ENCODE measurements at regions not wholly inside any gene's neighbourhood (a gene's known extent, or its start where the extent isn't known, plus 50 kb on each side); places are given as distances from the start of the nearest gene placed in this dataset.

DNA sequence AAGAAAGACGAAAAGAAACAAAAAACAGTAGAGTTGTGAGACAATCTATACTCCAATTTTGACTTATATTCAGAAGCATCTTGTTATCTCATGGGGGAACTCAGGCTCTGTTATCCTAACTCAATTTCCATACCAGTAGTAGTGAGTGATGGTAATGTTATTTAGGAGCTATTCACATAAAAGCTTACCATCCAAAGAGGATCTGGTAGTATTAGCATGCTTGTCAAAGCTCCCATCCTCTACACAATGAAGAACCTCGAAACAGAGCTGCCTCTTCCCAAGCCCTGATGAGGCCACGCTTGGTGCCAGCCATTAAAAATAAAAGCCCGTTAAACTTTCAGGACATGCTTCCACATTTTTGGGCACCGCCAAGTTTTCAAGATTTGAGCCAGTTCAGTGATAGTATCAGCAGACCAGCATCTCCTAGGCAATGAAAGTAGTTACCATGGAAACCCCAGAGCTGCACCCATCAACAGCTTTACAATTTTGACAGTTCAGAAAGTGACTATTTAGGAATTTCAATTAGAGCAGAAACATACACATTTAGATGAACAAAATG lies 173.3 kb downstream of the CD83 start (continued):
- no peak for TF ChIP-seq ZNF24 (IDR thresholded peaks at IDR 0.05)

DNA sequence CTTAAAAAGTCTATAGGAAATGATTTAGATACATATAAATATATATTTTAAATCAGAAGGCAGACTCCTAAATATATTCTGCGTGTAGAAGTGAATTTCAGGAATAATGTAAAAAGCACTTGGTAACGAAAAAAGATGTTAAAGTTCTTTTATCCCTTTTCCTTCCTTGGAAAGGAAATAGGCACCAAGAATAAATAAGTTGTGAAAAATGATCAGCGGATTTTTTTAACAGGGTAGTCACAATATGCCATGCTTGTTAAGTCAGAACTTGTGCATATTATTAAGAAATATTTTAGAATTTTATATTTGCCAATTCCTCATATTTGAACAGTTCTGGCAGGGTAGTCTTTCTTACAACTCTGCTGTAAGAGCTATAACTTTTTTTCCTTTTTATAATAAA lies 173.8 kb downstream of the CD83 start:
- Histone ChIP-seq H3K36me3 (ENCODE audit: control insufficient read depth in 2 of 2, insufficient read depth in 2 of 2, low read length in 1 of 2) (no peaks in the 10 kb centered on the region), H3K27ac (ENCODE audit: control insufficient read depth, insufficient read depth) (no peak overlapping the region), H3K27me3 (replicated peaks in 1 of 2; ENCODE audit: control insufficient read depth in 2 of 2, insufficient read depth in 2 of 2, low read length in 1 of 2) (no peaks in the 10 kb centered on the region; a peak in 1 of 4 replicates), H3K9ac (ENCODE audit: control insufficient read depth, insufficient read depth, low read length) (no peak overlapping the region), H3K9me3 (replicated peaks; ENCODE audit: control insufficient read depth, insufficient read depth, low read length) (no peaks in the 10 kb centered on the region), H3K4me2 (ENCODE audit: control insufficient read depth, insufficient read depth) (no peak overlapping the region), H3K79me2 (ENCODE audit: control insufficient read depth, insufficient read depth, low read length) (no peaks in the 10 kb centered on the region), H3K4me1 (ENCODE audit: control insufficient read depth, insufficient read depth, low read length) (no peaks in the 10 kb centered on the region), H2AFZ (ENCODE audit: control insufficient read depth, low read depth, low read length) (no peak overlapping the region), H4K20me1 (ENCODE audit: control insufficient read depth, insufficient read depth) (no peaks in the 10 kb centered on the region), H3K4me3 (no peak overlapping the region)
- ChIA-PET RAD21 (ENCODE audit: unreplicated experiment) (no interaction called here), CTCF (no interaction called here), SMC1A (ENCODE audit: uncharacterized antibody, unreplicated experiment) (interaction anchor here (1.5 to 1.8 kb wide), 2 partner anchors 14 to 18 kb away, joined by 3 to 6 read pairs; no protein-coding TSS in a partner anchor), POLR2A (interaction anchor here (0.5 kb wide), 1 partner anchor 203 kb away, joined by 3 read pairs; no protein-coding TSS in a partner anchor)
- WGBS (ENCODE audit: insufficient coverage, insufficient replicate concordance, low lambda C conversion rate, missing lambda C conversion rate), result 48% methylated on average over 3 of the region's 3 CpGs
- no peak for ATAC-seq
- TF ChIP-seq CHD2 (IDR thresholded peaks at IDR 0.05; ENCODE audit: borderline replicate concordance, low read depth, low read length) (no peak), CBX3 (IDR thresholded peaks at IDR 0.05; ENCODE audit: borderline replicate concordance, low read depth) (no peak), NR2F1 (conservative IDR thresholded peaks at IDR 0.05) (no peak), SIX5 (IDR thresholded peaks at IDR 0.05; ENCODE audit: low read depth, low read length, severe bottlenecking) (no peak), MYB (IDR thresholded peaks at IDR 0.05; ENCODE audit: borderline replicate concordance, low read depth, low read length) (no peak), BMI1 (IDR thresholded peaks at IDR 0.05; ENCODE audit: borderline replicate concordance) (no peak), BHLHE40 (IDR thresholded peaks at IDR 0.05; ENCODE audit: borderline replicate concordance in 1 of 2, low read depth in 2 of 2, low read length in 1 of 2) (no peak), CEBPB (IDR thresholded peaks at IDR 0.05; ENCODE audit: borderline replicate concordance in 1 of 2, low read depth in 2 of 2, low read length in 2 of 2) (no peak), JUND (IDR thresholded peaks at IDR 0.05; ENCODE audit: low read depth, low read length) (no peak), SP1 (IDR thresholded peaks at IDR 0.05; ENCODE audit: low read depth, low read length) (no peak), FOXM1 (IDR thresholded peaks at IDR 0.05; ENCODE audit: low read depth, low read length) (no peak), POLR2AphosphoS5 (IDR thresholded peaks at IDR 0.05; ENCODE audit: low read length) (no peak)
- TF ChIP-seq, protein P1, sequence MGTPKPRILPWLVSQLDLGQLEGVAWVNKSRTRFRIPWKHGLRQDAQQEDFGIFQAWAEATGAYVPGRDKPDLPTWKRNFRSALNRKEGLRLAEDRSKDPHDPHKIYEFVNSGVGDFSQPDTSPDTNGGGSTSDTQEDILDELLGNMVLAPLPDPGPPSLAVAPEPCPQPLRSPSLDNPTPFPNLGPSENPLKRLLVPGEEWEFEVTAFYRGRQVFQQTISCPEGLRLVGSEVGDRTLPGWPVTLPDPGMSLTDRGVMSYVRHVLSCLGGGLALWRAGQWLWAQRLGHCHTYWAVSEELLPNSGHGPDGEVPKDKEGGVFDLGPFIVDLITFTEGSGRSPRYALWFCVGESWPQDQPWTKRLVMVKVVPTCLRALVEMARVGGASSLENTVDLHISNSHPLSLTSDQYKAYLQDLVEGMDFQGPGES (IDR thresholded peaks at IDR 0.05), result no peak
- intact Hi-C loops (cut with micrococcal nuclease; ENCODE audit: unreplicated experiment), result no loop called here
- no peak for FAIRE-seq
- BruUV-seq (replicated peaks), result no TSS peak
- in situ Hi-C loops (cut with MboI), result no loop called here
- DNase-seq (ENCODE audit: low read depth, low spot score), result no peak

Data from GM12878 (cell line).